ENCODE measurements at regions not wholly inside any gene's neighbourhood (a gene's known extent, or its start where the extent isn't known, plus 50 kb on each side); places are given as distances from the start of the nearest gene placed in this dataset.
A peak's percentile ranks its signal among the peaks of the same experiment; 100 is the strongest.

GRCh38 chr4:17091104-17091503 is 192.7 kb upstream of the LDB2 start:
- H3K79me2 ChIP-seq (ENCODE audit: control insufficient read depth, insufficient read depth, low read length) = no peaks in the 10 kb centered on the region
- H3K27me3 ChIP-seq (ENCODE audit: control insufficient read depth, insufficient read depth, low read length) = no peaks in the 10 kb centered on the region
- no peaks in the 10 kb centered on the region for H4K20me1 ChIP-seq (ENCODE audit: control insufficient read depth, extremely low read depth, insufficient read depth, low read length)

GRCh38 chr4:17090063-17090462 is 191.6 kb upstream of the LDB2 start:
- no peak overlapping the region for H3K4me3 ChIP-seq (replicated peaks in 1 of 4; ENCODE audit: control extremely low read depth in 1 of 4, insufficient read depth in 1 of 4, low read depth in 3 of 4, low read length in 4 of 4)
- H3K9ac ChIP-seq (ENCODE audit: insufficient read depth, low read length) = no peak overlapping the region
- no peaks in the 10 kb centered on the region for H3K79me2 ChIP-seq (ENCODE audit: control insufficient read depth, insufficient read depth, low read length)
- no peaks in the 10 kb centered on the region for H3K27me3 ChIP-seq (ENCODE audit: control insufficient read depth, insufficient read depth, low read length)
- H3K27ac ChIP-seq (ENCODE audit: insufficient read depth, low read length) = no peak overlapping the region
- no peaks in the 10 kb centered on the region for H3K4me1 ChIP-seq (ENCODE audit: control insufficient read depth, extremely low read depth, insufficient read depth, low read length)
- H3K36me3 ChIP-seq (ENCODE audit: control insufficient read depth, insufficient read depth, low read length) = no peaks in the 10 kb centered on the region
- no peaks in the 10 kb centered on the region for H3K9me3 ChIP-seq (ENCODE audit: control insufficient read depth, insufficient read depth, low read depth, low read length)
- no peak overlapping the region for H3K4me2 ChIP-seq (ENCODE audit: extremely low read depth, insufficient read depth, low read length)
- no peak overlapping the region for H2AFZ ChIP-seq (ENCODE audit: low read length)
- DNase-seq (ENCODE audit: low read depth in 2 of 2) = no peak
- H4K20me1 ChIP-seq (ENCODE audit: control insufficient read depth, extremely low read depth, insufficient read depth, low read length) = no peaks in the 10 kb centered on the region
- TF ChIP-seq CTCF (conservative IDR thresholded peaks at IDR 0.05 in 1 of 2, IDR thresholded peaks at IDR 0.05 in 1 of 2; ENCODE audit: low read depth in 1 of 2, low read length in 2 of 2) (no peak), EZH2 (IDR thresholded peaks at IDR 0.05; ENCODE audit: low read length, missing control alignments) (no peak)

More at GRCh38 chr4:17091104-17091503, 192.7 kb upstream of the LDB2 start:
- H3K9ac ChIP-seq (ENCODE audit: insufficient read depth, low read length) = no peak overlapping the region
- H3K4me1 ChIP-seq (ENCODE audit: control insufficient read depth, extremely low read depth, insufficient read depth, low read length) = no peaks in the 10 kb centered on the region
- H3K4me3 ChIP-seq (replicated peaks in 1 of 4; ENCODE audit: control extremely low read depth in 1 of 4, insufficient read depth in 1 of 4, low read depth in 3 of 4, low read length in 4 of 4) = no peak overlapping the region
- H3K9me3 ChIP-seq (ENCODE audit: control insufficient read depth, insufficient read depth, low read depth, low read length) = no peaks in the 10 kb centered on the region
- TF ChIP-seq EZH2 (IDR thresholded peaks at IDR 0.05; ENCODE audit: low read length, missing control alignments) (no peak), CTCF (conservative IDR thresholded peaks at IDR 0.05 in 1 of 2, IDR thresholded peaks at IDR 0.05 in 1 of 2; ENCODE audit: low read depth in 1 of 2, low read length in 2 of 2) (no peak)
- no peak overlapping the region for H3K27ac ChIP-seq (ENCODE audit: insufficient read depth, low read length)
- H3K4me2 ChIP-seq (ENCODE audit: extremely low read depth, insufficient read depth, low read length) = no peak overlapping the region
- H3K36me3 ChIP-seq (ENCODE audit: control insufficient read depth, insufficient read depth, low read length) = no peaks in the 10 kb centered on the region
- no peak for DNase-seq (ENCODE audit: low read depth in 2 of 2)
- H2AFZ ChIP-seq (ENCODE audit: low read length) = no peak overlapping the region

- H2AFZ ChIP-seq (ENCODE audit: low read length) = no peak overlapping the region
- peak in 1 of 2 donors; percentile 57 for DNase-seq (ENCODE audit: low read depth in 2 of 2)
- TF ChIP-seq EZH2 (IDR thresholded peaks at IDR 0.05; ENCODE audit: low read length, missing control alignments) (no peak), CTCF (conservative IDR thresholded peaks at IDR 0.05 in 1 of 2, IDR thresholded peaks at IDR 0.05 in 1 of 2; ENCODE audit: low read depth in 1 of 2, low read length in 2 of 2) (no peak)
- H3K9ac ChIP-seq (ENCODE audit: insufficient read depth, low read length) = no peak overlapping the region
- no peak overlapping the region for H3K4me2 ChIP-seq (ENCODE audit: extremely low read depth, insufficient read depth, low read length)
- H3K79me2 ChIP-seq (ENCODE audit: control insufficient read depth, insufficient read depth, low read length) = no peaks in the 10 kb centered on the region
- H3K27me3 ChIP-seq (ENCODE audit: control insufficient read depth, insufficient read depth, low read length) = no peaks in the 10 kb centered on the region
- no peak overlapping the region for H3K27ac ChIP-seq (ENCODE audit: insufficient read depth, low read length)
- H3K4me1 ChIP-seq (ENCODE audit: control insufficient read depth, extremely low read depth, insufficient read depth, low read length) = no peaks in the 10 kb centered on the region
- H3K9me3 ChIP-seq (ENCODE audit: control insufficient read depth, insufficient read depth, low read depth, low read length) = no peaks in the 10 kb centered on the region
- H3K36me3 ChIP-seq (ENCODE audit: control insufficient read depth, insufficient read depth, low read length) = no peaks in the 10 kb centered on the region
- H4K20me1 ChIP-seq (ENCODE audit: control insufficient read depth, extremely low read depth, insufficient read depth, low read length) = no peaks in the 10 kb centered on the region
- H3K4me3 ChIP-seq (replicated peaks in 1 of 4; ENCODE audit: control extremely low read depth in 1 of 4, insufficient read depth in 1 of 4, low read depth in 3 of 4, low read length in 4 of 4) = no peak overlapping the region
Measured at GRCh38 chr4:17085416-17085815, 187.0 kb upstream of the LDB2 start.
